ENCODE measurements at regions not wholly inside any gene's neighbourhood (a gene's known extent, or its start where the extent isn't known, plus 50 kb on each side); places are given as distances from the start of the nearest gene placed in this dataset.

DNA sequence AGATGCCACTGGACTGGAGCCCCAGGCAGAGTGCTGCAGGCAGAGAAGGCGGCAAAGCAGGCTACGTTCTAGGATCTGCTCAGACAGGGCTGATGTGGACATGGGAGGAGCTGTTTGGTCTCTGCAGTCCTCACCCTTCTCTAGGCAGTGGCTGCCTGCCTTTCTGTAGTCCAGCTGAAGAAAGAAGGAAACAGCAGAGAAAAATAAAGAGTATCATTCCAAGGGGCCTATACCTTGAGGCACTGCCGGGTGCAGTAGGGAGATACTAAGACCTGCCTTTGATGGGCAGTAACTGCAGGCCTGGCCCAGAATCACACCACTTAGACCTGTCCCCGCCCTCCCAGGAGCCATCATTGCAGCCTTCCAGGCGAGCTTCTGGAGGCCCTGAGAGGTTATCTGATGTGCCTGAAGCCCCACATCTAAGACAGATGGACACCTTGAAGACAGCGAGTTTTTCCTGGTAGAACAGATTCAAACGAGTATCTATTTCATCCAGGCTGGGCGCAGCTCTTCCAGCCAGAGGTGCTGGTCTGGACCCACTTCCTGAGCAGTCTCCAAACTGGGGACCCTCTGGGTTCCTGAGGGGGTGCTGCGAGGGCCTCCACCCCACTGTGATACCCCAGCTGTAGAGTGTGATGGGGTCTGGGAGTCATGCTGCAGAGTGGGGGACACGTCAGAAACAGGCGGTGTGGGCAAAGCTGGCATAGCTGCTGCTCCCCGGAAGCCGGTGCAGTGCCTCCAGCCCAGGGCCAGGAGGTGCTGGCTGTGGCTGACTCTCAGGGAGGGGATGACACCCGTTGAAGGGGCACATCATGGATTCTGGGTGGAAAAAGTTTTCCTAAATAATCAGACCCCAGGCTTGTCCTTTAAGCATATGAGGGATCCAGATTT, 87.3 kb upstream of the OTOS start:
- no peak overlapping the region for H3K27ac Mint-ChIP-seq (ENCODE audit: low read depth, unreplicated experiment)

DNA sequence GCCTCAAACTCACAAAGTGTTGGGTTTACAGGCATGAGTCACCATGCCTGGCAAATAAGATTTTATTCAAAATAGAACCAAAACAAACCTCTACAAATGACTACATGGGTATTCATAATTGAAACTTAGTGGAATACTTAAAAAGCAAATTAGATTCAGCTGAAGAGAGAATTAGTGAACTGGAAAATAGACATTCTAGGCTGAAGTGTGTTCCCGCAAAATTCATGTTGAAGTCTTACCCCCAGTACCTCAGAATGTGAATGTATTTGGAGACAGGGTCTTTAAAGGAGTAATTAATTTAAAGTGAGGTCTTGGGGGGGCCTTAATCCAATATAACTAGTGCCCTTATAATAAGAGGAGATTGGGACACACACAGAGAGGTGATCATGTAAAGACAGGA, 88.5 kb upstream of the OTOS start:
- CTCF ChIA-PET = interaction anchor here (4.4 kb wide), 1 partner anchor 210 kb away, joined by 22 read pairs; no protein-coding TSS in a partner anchor
- BruUV-seq (replicated peaks) = no TSS peak
- no peak for DNase-seq (ENCODE audit: unreplicated experiment)
- POLR2A ChIA-PET = interaction anchor here (0.7 to 1.3 kb wide), 6 partner anchors 8 to 394 kb away, joined by 3 read pairs; partner anchors contain the start of gene NDUFA10
- intact Hi-C loops (cut with micrococcal nuclease) = no loop called here
- peaks cover 4% of the 10 kb centered on the region for H3K36me3 Mint-ChIP-seq (ENCODE audit: insufficient read depth, unreplicated experiment)
- peaks cover 13% of the 10 kb centered on the region for H3K4me1 Mint-ChIP-seq (ENCODE audit: insufficient read depth, unreplicated experiment)
- no peak overlapping the region for H3K27ac Mint-ChIP-seq (ENCODE audit: low read depth, unreplicated experiment)
- no peaks in the 10 kb centered on the region for H3K9me3 Mint-ChIP-seq (ENCODE audit: unreplicated experiment)
- H3K27me3 Mint-ChIP-seq (ENCODE audit: insufficient read depth, unreplicated experiment) = peaks cover 9% of the 10 kb centered on the region
- TF ChIP-seq, protein P1, sequence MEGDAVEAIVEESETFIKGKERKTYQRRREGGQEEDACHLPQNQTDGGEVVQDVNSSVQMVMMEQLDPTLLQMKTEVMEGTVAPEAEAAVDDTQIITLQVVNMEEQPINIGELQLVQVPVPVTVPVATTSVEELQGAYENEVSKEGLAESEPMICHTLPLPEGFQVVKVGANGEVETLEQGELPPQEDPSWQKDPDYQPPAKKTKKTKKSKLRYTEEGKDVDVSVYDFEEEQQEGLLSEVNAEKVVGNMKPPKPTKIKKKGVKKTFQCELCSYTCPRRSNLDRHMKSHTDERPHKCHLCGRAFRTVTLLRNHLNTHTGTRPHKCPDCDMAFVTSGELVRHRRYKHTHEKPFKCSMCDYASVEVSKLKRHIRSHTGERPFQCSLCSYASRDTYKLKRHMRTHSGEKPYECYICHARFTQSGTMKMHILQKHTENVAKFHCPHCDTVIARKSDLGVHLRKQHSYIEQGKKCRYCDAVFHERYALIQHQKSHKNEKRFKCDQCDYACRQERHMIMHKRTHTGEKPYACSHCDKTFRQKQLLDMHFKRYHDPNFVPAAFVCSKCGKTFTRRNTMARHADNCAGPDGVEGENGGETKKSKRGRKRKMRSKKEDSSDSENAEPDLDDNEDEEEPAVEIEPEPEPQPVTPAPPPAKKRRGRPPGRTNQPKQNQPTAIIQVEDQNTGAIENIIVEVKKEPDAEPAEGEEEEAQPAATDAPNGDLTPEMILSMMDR (IDR thresholded peaks at IDR 0.05; ENCODE audit: unreplicated experiment) = no peak
- no peak overlapping the region for H3K4me3 Mint-ChIP-seq (ENCODE audit: unreplicated experiment)

More for the DNA sequence above, 87.3 kb upstream of the OTOS start:
- POLR2A ChIA-PET = interaction anchor here (0.7 to 1.1 kb wide), 3 partner anchors 10 to 203 kb away, joined by 3 read pairs; partner anchors contain the start of gene NDUFA10
- Mint-ChIP-seq H3K4me3 (ENCODE audit: unreplicated experiment) (no peak overlapping the region), H3K36me3 (ENCODE audit: insufficient read depth, unreplicated experiment) (peaks cover 4% of the 10 kb centered on the region), H3K9me3 (ENCODE audit: unreplicated experiment) (no peaks in the 10 kb centered on the region), H3K4me1 (ENCODE audit: insufficient read depth, unreplicated experiment) (peaks cover 13% of the 10 kb centered on the region), H3K27me3 (ENCODE audit: insufficient read depth, unreplicated experiment) (peaks cover 17% of the 10 kb centered on the region)
- intact Hi-C loops (cut with micrococcal nuclease) = no loop called here
- no peak for DNase-seq (ENCODE audit: unreplicated experiment)
- TF ChIP-seq, protein P1 (IDR thresholded peaks at IDR 0.05; ENCODE audit: unreplicated experiment) = no peak
- no TSS peak for BruUV-seq (replicated peaks)
- CTCF ChIA-PET = interaction anchor here (0.6 to 4.4 kb wide), 7 partner anchors 10 to 212 kb away, joined by 3 to 22 read pairs (median 3); no protein-coding TSS in a partner anchor

DNA sequence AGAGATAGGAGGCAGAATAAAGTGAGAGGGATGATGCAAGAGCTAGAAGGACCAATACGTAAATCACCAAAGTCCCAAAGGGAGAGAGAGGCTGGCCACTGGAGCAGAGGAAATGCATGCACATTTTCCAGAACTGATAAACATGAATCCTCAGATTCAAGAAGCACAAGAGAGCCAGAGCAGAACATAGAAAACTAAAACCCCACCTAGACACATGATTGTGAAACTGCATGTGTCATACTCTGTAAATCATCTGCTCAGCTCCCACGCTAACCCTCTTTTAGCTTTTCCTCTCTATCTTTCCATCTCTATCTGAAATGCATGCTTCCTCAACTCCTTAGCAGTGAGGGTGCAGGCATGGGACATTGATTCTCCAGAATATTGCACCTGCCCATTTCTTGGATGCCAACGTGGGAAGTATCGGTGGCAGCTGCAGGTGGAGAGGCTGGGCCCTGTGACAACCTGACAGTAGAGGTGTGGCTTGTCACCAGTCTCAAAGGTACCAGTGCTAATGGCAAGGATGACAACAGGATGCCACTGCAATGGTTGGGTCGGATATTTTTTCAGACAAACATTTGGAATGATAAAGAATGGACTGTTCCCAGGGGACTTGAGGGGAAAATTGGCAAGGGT, 89.3 kb upstream of the OTOS start:
- H3K27me3 Mint-ChIP-seq (ENCODE audit: insufficient read depth, unreplicated experiment) = peaks cover 2% of the 10 kb centered on the region
- H3K9me3 Mint-ChIP-seq (ENCODE audit: unreplicated experiment) = no peaks in the 10 kb centered on the region
- no peak overlapping the region for H3K4me3 Mint-ChIP-seq (ENCODE audit: unreplicated experiment)
- peaks cover 13% of the 10 kb centered on the region for H3K4me1 Mint-ChIP-seq (ENCODE audit: insufficient read depth, unreplicated experiment)
- ChIA-PET CTCF (interaction anchor here (0.7 to 4.4 kb wide), 4 partner anchors 86 to 611 kb away, joined by 3 to 22 read pairs (median 3); no protein-coding TSS in a partner anchor), POLR2A (interaction anchor here (0.8 to 1.3 kb wide), 4 partner anchors 9 to 140 kb away, joined by 3 read pairs; no protein-coding TSS in a partner anchor)
- H3K36me3 Mint-ChIP-seq (ENCODE audit: insufficient read depth, unreplicated experiment) = peaks cover 4% of the 10 kb centered on the region
- BruUV-seq (replicated peaks) = no TSS peak
- H3K27ac Mint-ChIP-seq (ENCODE audit: low read depth, unreplicated experiment) = no peak overlapping the region
- DNase-seq (ENCODE audit: unreplicated experiment) = peak; percentile 53
- TF ChIP-seq, protein P1 (IDR thresholded peaks at IDR 0.05; ENCODE audit: unreplicated experiment) = no peak
- intact Hi-C loops (cut with micrococcal nuclease) = loop anchor here (5.0 kb wide), 1 partner anchor 93 kb away; no protein-coding TSS in a partner anchor
